HG03045 (cell line): ENCODE measurements at regions not wholly inside any gene's neighbourhood (a gene's known extent, or its start where the extent isn't known, plus 50 kb on each side); places are given as distances from the start of the nearest gene placed in this dataset.
A peak's percentile ranks its signal among the peaks of the same experiment; 100 is the strongest.

Experiments
- ATAC-seq: cut with Tn5 transposase; IDR thresholded peaks from one replicate; pipeline ENCODE4 v1.9.1; 2021; ENCODE audit warnings: mild to moderate bottlenecking, moderate library complexity; ENCODE audit not compliant: unreplicated experiment

- ATAC-seq, result peak; percentile 44
Observed at GRCh38 chr12:92471551-92471950, 231.2 kb upstream of the PLEKHG7 start.

GRCh38 chr12:92470608-92471021, 232.2 kb upstream of the PLEKHG7 start:
- no peak for ATAC-seq

GRCh38 chr12:92469837-92470236, 233.0 kb upstream of the PLEKHG7 start:
- no peak for ATAC-seq

GRCh38 chr12:92468358-92469020, 234.3 kb upstream of the PLEKHG7 start:
- ATAC-seq, result no peak

DNA sequence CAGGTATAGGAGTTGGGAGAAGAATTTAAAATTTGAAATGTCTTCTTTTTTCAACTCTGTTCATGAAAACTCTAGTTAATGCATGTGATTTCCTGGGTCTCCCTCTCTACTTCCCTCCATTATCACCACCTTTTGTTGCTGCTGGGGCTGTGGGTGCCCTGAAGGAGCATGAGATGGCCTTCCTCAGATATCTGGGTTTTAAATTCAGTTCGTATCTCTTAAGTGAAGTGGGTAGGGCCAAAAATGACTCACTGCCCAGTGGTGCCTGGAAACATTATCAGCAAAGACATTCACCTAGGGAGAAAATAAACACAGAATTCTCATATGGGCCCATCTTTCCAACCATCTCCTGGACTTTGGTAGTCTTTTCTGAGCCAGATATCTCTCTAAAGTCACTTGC, 234.9 kb upstream of the PLEKHG7 start:
- ATAC-seq, result no peak

DNA sequence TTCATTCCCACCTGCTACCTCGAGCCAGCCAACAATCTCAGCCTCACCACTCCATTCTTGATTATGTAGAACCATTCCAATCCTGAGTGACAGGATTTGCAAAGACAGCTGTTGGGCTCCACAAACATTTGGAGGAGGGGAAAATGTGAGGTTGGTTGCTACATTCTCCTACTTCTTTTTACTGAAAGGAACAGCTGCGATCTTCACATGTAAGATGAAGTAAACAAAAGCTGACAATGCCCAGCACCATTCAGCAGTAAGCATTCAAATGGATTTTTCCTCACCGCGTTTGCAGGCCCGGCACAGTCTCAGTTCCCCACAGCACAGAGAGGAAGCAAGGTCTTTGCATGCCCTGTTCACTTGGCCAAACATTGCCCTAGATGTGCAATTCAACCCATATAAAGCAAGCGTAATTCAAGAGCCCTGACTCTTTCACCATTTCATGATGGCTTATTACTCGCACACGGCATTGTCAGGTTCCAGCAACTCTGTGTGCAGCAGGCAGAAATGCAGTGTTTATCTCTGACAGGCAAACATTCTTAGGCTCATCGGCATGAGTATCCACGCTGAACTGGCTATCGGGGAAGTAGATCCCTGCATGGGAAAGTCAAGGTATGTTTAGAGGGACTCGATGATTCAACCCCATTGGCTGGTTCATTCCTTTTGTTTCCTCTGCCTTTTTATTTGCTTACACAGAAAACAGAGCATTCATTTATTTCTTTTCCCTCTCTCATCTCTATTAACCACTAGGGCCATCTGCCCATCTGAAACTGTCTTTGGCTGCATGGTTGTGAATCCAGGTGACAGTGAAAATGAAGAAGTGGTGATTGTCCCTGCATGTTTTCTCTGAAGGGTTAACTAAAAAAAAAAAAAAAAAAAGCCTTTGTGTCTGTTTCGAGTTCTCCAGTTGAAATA, 236.1 kb upstream of the PLEKHG7 start:
- ATAC-seq, result peak; percentile 49

DNA sequence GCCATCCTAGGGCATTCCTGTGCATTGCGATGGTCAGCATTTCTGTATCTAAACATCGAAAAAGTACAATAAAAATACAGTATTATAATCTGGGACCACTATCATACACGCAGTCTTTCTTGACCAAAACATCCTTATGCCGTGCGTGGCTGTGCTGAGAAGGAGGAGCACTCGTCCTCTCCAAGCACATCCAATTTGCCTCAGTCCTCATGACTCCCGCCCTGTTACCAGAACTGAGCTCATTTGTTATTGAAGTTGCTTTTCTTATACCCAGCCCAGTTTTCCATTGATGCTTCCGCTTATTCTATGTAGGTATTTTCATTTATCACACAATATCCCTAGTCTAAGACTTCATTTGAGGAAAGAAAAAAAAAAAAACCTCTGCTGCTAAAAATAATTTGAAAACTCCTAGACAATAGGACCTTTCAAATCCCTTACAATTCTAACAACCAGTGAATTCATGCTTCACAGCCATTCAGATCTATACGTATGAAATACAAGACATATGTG, 236.9 kb upstream of the PLEKHG7 start:
- no peak for ATAC-seq

- ATAC-seq, result no peak
Observed at GRCh38 chr12:92464911-92465310, 237.9 kb upstream of the PLEKHG7 start.

- ATAC-seq, result no peak
Observed at GRCh38 chr12:92463171-92463570, 239.6 kb upstream of the PLEKHG7 start.

DNA sequence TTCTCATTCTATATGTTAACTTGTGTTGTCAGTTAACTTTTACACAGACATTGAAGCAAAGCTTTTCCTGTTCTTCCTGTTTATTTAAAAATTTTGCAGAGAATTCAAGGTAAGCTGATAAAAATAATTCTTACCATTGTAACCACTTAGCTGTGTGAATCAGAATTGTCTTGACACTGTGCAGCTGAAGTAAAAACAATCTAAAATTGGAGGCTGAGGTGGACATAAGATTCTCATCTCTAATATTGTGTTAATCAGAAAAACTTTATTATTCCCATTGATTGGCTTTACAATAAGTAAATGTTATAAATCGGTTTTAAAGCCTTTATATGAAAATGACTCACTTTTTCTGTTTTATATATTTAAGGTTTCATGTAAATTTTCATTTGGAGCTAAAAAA, 240.3 kb upstream of the PLEKHG7 start:
- no peak for ATAC-seq

DNA sequence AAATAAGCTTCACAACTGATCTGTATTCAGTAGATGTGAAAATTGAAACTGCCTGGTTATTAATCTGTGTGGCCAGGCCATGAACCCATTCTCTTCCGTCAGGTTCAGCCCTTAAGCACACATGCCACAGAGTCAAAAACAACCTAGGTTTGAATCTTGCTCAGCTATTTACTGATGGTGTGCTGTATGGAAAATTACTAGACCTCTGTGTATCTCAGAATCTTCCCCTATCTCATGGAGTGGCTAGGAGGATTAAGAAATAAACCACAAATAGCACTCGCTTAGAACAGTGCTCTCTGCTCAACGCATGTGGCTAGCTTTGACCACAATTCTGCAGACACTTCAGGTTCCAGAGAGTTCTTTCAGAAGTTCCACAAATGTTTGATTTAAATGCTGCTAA, 240.7 kb upstream of the PLEKHG7 start:
- peak; percentile 48 for ATAC-seq

GRCh38 chr12:92459850-92460249, 242.9 kb upstream of the PLEKHG7 start:
- ATAC-seq, result no peak

- no peak for ATAC-seq
Observed at GRCh38 chr12:92458996-92459395, 243.8 kb upstream of the PLEKHG7 start.

DNA sequence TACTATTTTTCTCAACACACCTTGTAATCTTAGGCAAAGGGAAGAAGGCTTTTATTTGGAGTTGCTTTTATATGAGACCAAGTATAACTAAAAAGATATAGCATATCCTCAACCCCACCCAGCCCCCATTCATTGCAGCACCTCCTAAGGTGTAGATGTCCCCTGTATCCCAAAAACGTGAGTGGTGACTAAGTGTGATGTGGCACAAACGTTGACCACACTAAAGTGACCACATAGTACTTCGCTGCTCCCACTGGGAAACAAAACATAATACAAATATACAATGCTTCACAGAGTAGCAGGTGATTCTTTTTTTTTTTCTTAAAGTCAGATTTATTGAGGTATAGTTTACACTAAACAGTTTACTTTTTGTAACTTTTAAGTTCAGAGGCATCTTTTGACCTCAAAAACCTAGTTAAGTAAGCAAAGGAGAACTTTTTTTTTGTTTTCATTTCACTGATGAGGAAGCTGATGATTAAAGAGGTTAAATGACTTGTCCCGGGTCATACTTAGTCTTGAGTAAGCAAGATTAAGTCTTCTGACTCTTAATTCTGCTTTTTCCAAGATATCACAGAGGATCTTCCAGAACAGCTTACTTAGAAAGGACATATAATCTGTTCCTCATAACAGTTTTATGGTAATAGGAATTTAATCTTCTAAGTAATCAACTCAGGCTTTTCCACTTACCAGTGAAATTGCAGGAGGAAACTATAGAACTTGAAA, 245.2 kb upstream of the PLEKHG7 start:
- no peak for ATAC-seq

- no peak for ATAC-seq
Observed at GRCh38 chr12:92452763-92453162, 250.0 kb upstream of the PLEKHG7 start.

- no peak for ATAC-seq
Observed at GRCh38 chr12:92446083-92446460, 256.7 kb upstream of the PLEKHG7 start.

GRCh38 chr12:92445253-92446082, 257.3 kb upstream of the PLEKHG7 start:
- ATAC-seq, result peak; percentile 89

DNA sequence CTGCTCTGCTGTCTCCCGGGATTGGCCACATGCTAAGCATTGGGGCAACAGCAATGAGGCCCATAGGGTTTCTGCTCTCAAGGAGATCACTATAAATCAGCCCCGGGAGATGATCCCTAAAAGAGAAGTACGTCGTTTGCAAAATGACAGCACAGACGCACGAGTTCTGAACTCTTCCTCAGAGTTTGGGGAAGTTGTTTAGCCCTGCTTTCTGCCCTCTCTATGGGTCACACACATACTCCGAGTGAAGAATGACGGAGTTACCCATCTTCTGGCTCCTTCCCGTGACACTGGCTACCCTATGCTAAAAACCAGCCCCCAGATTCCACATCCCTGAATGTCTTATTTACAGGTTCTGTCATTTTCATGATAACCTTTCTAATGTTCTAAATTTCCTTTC, 258.0 kb upstream of the PLEKHG7 start:
- ATAC-seq, result peak; percentile 27

DNA sequence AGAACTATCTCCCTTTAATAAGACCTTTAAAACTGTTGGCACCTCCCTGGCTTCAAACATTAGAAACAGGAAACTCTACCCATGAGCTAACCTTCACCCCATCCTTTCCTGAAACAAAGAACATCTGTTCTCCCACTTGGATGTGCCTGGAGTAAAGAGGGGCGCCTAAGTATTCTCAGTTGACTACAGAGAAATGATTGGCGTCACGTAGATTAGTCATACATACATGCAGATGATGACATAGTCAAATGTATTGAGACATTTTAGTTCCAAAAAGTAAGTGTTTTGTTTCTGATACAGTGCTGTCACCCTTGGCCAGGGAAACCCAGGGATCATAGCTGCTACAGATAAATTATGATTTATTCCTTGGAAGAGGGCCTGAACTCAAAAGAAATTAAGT, 260.0 kb upstream of the PLEKHG7 start:
- no peak for ATAC-seq

DNA sequence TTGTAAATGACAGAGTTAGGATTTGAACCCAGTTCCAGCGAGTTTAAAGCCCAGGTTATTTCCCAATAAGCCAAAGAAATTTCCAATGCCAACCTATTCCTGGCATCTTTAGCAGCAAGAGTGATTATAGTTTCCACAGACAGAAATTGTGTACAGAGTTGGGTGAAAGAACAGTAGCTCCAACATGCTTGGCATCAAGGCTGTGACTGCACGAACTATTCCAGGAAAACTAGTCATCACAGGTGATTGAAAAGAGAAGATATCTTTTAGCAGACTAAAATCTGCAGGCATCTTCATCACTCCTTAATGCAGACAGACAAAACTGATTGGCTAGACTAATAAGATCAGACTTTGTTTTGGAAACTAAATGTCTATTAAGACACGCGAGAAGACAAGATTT, 262.7 kb upstream of the PLEKHG7 start:
- ATAC-seq, result no peak

- no peak for ATAC-seq
Observed at GRCh38 chr12:92439420-92439805, 263.4 kb upstream of the PLEKHG7 start.
